ENCODE measurements at regions not wholly inside any gene's neighbourhood (a gene's known extent, or its start where the extent isn't known, plus 50 kb on each side); places are given as distances from the start of the nearest gene placed in this dataset.
A peak's percentile ranks its signal among the peaks of the same experiment; 100 is the strongest.

DNA sequence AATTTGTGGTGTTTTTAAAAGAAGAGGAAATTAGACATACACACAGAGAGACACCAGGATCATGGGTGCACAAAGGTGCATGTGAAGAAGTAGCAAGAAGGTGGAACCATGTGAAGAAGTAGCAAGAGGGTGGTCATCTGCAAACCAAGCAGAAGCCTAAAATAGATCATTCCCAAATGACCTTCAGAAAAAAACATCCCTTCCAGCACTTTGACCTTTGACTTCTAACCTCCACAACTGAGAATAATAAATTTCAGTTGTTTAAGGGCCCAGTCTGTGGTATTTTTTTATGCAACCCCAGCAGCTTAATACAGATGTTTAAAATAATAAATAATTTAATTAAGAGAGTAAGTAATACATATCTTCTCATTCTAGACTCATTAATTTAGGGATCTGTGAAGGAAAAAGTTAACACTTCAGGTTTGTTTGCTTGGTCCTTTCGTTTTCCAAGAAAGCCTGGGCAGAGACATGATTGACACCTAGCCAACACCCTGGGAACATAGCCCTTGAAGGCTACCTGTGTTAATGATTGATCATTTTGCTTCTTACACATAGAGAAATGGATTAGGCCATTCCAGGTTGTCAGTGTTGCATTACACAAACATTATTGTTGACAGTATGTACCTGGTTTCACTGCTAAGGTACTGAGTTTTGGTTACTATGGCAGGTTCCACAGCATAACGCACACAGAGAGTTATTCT lies 1331.2 kb upstream of the GBE1 start:
- DNase-seq (ENCODE audit: low spot score) = peak; percentile 2

- DNase-seq (ENCODE audit: low spot score) = no peak
Observed at GRCh38 chr3:83076041-83076440, 1314.6 kb upstream of the GBE1 start.

DNA sequence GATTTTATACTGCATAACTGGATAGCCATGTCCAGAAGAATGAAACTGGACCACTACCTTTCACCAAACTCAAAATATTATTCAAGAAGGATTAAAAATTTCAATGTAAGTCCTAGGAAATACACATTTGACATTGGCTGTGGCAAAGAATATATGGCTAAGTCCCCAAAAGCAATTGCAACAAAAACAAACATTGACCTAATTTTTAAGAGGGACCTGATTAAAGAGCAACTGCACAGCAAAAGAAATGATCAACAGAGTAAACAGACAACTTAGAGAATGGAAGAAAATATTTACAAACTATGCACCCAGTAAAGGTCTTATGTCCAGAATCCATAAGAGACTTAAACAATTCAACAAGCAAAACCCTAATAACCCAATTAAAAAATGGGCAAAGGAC lies 1313.0 kb upstream of the GBE1 start:
- DNase-seq (ENCODE audit: low spot score) = no peak

DNA sequence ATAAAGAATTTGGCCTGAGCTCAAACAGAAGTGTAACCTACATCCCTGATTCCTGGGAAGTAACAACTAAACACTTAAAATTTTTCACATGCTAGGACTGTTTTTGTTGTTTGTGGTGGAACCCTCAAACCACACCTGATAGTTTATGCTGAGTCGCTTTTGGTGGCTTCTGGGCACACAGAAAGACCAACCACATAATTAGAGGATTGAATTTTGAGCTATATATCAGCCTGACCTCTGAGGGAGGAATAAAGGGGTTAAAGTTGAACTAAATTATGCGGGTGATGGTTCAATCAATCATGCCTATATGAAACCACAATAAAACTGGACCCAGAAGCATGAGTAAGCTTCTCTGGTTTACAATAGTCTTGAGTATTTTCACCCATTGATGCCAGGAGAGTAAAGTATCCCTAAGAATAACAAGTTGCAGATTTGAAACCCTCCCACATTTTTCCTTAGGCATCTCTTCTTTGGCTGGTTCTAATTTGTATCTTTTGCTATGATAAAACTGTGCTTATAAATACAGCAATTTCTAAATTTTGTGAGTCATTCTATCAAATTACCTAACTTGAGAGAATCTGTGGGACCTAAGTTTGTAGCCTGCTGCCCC lies 1304.5 kb upstream of the GBE1 start:
- no peak for DNase-seq (ENCODE audit: low spot score)

GRCh38 chr3:83063446-83063845 lies 1302.0 kb upstream of the GBE1 start:
- DNase-seq (ENCODE audit: low spot score) = no peak

GRCh38 chr3:83048556-83048955 lies 1287.1 kb upstream of the GBE1 start:
- no peak for DNase-seq (ENCODE audit: low spot score)

- DNase-seq (ENCODE audit: low spot score) = no peak
Observed at GRCh38 chr3:83039422-83039821, 1278.0 kb upstream of the GBE1 start.

DNA sequence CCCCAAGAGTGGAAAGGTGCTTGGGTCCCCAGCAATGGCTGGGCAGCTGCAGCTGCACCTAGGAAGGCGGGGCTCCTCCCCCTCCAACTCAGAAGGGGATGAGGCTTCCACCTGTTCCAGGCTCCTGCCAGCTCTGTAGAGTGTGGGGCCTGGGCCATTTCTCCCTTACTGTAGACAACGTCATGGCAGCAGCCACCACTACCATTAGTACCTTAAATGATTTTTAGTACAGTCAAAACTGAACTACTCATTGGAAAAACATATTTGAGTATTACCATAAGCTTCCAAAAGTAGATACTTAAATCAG lies 1274.2 kb upstream of the GBE1 start:
- no peak for DNase-seq (ENCODE audit: low spot score)

DNA sequence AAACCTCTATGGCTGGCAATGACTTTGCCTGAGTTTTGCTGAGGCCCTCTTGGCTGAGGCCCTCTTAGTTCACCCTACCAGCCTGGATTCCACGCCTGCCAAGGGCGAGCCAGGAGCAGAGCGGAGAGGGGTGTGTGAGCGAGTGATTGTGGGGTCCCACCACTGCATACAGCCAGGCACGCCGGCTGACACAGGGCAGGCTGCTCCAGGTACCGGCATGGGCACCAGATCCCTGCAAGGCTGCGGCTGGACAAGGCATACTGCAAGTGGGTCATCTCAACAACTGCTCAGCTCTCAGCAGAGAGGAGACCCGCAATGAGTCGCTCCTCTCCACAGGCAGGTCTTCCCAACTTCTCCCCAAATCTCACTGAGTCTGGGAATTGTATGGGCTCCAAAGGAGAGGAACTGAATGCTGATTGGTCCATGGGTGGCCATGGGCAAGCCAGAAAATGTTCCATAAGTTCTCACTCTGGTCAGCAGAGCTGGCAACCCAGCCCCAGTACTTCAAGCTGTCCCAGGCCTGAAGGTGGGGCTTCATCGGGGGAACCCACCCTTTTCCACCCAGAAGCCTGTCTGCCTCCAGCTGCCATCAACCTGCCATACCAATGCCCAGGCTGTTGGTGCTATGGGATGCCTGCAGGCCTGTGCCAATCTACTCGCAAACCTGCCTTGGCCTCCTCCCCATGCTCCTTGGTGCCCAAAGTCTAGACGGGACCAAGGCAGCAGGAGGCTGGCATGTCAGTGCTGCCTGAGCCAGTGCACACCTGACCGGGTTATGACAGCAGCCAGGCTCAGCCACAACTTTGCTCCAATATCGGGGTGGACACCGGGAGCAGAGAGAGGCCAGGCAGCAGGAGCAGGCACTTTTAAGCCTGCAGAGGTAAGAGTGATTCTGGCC lies 1273.6 kb upstream of the GBE1 start:
- DNase-seq (ENCODE audit: low spot score) = no peak

DNA sequence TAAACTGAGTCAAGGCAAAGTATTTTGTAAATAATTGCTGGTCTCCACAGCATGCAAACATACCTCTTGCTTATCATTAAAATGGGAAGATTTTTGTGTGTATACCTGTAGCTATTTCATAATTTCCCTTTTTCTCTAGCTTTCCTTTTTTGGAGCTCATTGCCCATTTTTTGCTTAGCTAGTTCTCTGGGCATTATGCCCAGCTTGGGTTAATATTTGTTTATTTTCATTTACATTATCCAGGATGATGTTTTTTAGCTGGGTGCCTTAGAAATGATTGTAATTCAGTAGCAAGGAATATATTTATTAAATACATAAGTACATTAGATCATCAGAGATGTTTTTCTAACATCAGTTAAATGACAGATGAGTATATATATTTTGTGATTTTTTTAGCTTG lies 1271.7 kb upstream of the GBE1 start:
- no peak for DNase-seq (ENCODE audit: low spot score)

- no peak for DNase-seq (ENCODE audit: low spot score)
Observed at GRCh38 chr3:83023086-83023485, 1261.6 kb upstream of the GBE1 start.

- DNase-seq (ENCODE audit: low spot score) = no peak
Observed at GRCh38 chr3:83011481-83011880, 1250.0 kb upstream of the GBE1 start.

GRCh38 chr3:83003917-83004316 lies 1242.5 kb upstream of the GBE1 start:
- DNase-seq (ENCODE audit: low spot score) = no peak

- DNase-seq (ENCODE audit: low spot score) = no peak
Observed at GRCh38 chr3:83002869-83003445, 1241.5 kb upstream of the GBE1 start.

DNA sequence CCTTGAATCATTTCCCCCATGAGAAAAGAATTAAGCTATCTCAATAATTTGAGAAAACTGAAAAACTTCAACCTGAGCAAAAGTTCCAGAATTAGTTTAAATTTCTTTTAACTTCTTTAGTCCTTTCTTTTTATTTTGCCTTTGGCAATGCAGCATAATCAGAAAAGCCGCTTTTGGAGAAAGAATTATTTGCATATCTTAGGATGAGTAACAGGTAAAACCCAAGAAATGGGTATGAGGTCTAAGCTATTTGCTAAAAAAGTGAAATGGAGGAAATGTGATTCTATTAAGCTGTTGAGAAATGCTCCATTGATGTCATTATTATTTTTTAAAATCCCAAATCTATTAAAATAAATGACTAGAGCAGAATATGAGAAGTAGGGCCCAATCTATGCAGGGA lies 1238.3 kb upstream of the GBE1 start:
- no peak for DNase-seq (ENCODE audit: low spot score)

DNA sequence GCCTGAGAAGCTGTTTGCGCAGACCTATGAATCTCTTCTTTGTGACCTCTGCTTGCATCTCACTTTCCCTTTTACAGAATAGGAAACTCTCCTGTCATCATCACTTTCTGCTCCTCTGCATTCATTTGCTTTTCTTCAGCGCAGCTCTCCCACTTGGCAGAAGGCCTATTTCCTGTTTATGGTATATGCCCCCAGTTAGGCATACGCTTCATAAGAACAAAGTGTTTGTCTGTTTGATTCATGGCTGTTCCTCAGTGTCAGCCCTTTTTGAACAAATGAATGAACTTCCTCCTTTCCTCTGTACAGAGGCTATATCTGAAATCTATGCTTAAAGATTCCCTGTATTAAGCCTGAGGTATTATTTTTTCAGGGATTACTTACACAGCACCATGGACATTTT lies 1216.9 kb upstream of the GBE1 start:
- DNase-seq (ENCODE audit: low spot score) = no peak

DNA sequence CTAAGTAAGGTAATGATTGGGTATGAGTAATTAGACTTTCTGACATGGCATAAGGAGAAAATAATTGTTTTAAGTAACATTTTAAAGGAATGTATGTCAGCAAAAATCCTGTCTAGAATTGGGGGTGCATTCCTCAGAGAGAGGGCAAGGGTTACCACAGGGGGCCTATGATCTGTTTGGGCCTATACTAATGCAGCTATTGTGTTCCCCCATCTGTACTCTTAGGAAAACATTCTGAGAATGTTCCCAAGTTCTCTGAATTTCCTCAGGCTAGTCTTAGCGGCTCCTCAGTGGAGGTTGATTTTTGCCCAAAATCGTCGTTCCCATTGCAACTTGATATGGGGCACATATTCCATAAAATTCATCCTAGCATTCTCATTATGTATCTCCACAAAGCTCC lies 1216.4 kb upstream of the GBE1 start:
- DNase-seq (ENCODE audit: low spot score) = no peak

DNA sequence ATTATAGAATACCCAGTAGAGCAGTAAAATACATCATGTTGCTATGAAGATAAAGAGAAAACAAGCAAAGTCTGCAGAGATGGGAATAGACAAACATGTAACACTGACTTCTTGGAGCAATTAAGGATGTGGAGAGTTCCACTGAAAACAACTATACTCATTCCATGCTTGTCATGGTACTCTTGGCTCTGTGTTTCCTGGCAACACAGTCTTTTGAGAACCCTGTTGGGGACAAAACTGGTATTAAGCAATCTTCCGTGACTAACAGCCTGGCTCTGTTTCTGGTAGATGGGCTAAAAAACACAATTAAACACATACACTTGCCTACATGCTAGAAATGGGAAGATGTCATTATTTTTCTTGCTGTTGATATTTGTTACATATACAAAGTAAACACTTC lies 1212.3 kb upstream of the GBE1 start:
- no peak for DNase-seq (ENCODE audit: low spot score)

DNA sequence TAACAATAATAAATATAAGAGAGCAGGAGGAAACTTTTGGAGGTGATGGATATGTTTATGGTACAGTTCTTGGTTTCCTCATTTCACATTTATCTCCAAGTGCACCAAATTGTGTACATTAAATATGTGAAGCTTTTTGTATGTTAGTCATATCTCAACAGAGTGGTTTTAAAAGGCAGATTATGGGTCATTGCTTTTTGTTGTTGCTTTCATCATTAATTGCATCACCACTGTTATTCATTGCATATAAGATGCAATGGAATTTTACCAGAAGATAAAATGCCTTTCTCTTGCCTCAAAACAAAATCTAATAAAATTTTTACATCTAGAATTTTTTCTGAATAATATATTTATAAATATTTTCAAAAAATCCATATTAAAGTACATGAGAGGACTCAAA lies 1198.9 kb upstream of the GBE1 start:
- no peak for DNase-seq (ENCODE audit: low spot score)

DNA sequence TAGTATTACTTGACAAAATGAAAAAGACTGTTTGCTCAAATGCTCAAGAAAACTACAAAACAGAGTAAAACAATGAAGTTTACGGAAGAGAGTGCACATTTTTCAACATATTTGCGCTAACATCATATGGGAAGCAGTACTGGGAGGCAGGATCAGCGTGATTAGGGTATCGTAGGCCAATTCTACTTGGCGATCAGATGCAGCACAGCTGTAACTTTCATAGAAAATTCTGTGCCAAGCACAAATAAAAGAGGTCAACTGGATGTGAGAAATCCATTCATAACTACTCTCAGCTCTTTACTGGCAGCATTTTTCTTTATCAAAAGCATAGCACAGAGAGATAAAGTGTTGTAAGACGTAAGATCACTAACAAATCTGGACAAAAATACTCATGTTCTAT lies 1196.3 kb upstream of the GBE1 start:
- DNase-seq (ENCODE audit: low spot score) = no peak

GRCh38 chr3:82957079-82957478 lies 1195.6 kb upstream of the GBE1 start:
- no peak for DNase-seq (ENCODE audit: low spot score)

DNA sequence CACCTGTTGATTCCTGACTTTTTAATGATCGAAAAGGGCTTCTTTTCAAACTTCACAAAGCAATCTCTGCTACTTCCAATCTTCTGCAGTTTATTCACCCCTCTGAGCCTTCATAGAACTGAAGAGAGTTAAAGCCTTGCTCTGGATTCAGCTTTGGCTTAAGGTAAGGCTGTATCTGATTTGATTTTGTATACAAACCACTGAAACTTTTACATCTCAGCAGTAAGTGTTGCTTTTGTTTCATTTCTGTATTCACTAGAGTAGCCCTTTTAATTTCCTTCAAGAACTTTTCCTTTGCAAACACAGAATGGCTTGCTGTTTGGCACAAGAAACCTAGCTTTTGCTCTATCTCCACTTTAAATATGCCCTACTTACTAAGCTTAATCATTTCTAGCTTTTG lies 1193.0 kb upstream of the GBE1 start:
- no peak for DNase-seq (ENCODE audit: low spot score)

DNA sequence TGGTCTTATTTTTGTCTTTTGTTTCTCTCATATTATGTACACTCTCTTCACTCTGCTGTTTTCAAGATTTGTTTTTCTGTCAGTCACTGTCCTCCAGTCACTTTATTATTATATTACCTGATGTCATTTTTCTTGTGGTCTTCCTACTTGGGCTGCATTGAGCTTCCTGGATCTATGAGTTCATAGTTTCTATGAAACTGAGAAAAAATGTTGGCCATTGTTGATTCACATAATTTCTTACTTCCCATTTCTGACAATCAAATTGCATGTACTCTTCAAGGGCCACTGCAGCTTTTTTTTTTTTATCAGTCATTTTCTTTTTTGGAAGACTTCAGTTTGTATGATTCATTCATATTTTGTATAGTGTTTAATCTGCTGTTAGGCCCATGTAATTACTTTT lies 1180.6 kb upstream of the GBE1 start:
- no peak for DNase-seq (ENCODE audit: low spot score)

All from HT-29 (cell line).